RWPE1 (cell line): ENCODE measurements at regions not wholly inside any gene's neighbourhood (a gene's known extent, or its start where the extent isn't known, plus 50 kb on each side); places are given as distances from the start of the nearest gene placed in this dataset.

ENCODE experiments used
- CTCF ChIA-PET: fragments of 350-600 bp; sonication (Branson Sonifier 250); formaldehyde crosslinking; extraction: SDS; loops from one replicate; lab custom pipeline; 2021; lab: Yijun Ruan, JAX
- POLR2A ChIA-PET: fragments of 400-600 bp; formaldehyde crosslinking; extraction: SDS; loops from one replicate; lab custom pipeline; 2020; ENCODE audit warnings: antibody characterized with exemption; ENCODE audit not compliant: low non-redundant PET; lab: Yijun Ruan, JAX
- DNase-seq: peaks from one replicate; pipeline ENCODE4 v3.0.0; 2012; ENCODE audit warnings: low spot score
- H3K27ac ChIP-seq: fragments of 450-650 bp; 2 replicates; pipeline ENCODE4 v1.5.1; 2017
- CTCF ChIP-seq: fragments of 450-650 bp; conservative IDR thresholded peaks from 2 replicates; pipeline ENCODE4 v1.5.1; 2017; ENCODE audit warnings: low read depth, mild to moderate bottlenecking

DNA sequence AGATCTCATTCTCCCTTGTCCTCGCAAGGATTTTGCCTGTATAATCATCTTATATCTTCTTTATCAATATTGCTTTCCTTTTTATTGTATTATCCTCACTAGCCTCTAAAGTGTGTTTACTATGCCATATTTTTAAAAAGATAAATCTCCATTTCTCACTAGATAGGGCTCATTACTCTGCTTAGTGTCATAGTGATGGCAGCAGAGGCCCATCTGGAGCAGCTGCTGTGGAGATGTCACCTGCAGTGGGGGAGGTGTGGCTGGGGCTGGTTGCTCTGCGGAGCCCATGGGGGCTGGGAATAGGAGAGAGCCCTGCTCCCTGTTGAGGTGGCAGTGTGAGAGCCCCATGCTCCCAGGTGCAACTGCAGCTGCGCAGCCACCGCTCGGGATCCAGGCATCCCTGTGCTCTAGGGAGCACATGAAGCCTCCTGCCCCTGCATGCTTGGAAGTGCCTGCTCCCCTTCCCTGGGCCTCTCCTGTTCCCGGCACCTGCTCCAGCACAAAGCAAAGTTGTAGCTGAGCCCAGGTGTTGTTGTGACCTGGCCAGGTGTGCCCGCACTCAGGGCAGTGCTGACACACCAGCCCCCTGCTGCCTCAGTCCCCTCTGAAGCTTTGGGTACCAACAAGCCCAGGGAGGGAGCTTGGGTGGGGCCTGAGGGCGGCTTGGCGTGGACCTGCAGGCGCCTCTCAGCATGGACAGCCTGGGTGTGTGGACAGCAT is 144.6 kb upstream of the MRPS30 start:
- no peak for TF ChIP-seq CTCF
- DNase-seq = no peak
- CTCF ChIA-PET = no interaction called here
- POLR2A ChIA-PET = no interaction called here
- no peak overlapping the region for H3K27ac ChIP-seq

DNA sequence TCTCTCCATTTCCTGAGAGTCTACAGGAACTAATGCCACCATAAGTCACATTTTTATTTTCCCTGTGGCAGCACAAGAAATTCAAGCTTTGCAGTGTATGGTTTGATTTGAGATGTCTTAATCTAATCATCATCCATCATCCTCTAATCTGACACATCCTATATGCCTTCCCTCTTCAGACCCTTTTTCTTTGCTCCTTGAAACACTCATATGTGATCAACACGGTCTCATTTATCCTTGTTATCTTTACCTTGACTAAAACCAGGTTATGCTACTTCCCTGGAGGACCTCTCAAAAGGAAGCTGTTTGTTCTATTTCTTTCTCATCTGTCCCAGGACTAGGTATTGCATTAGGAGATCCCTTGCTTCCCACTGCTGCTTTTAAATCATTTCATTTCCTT is 146.9 kb upstream of the MRPS30 start:
- no peak for TF ChIP-seq CTCF
- CTCF ChIA-PET = interaction anchor here (0.7 kb wide), 1 partner anchor 21 kb away, joined by 4 read pairs; no protein-coding TSS in a partner anchor
- POLR2A ChIA-PET = no interaction called here
- no peak for DNase-seq
- no peak overlapping the region for H3K27ac ChIP-seq

DNA sequence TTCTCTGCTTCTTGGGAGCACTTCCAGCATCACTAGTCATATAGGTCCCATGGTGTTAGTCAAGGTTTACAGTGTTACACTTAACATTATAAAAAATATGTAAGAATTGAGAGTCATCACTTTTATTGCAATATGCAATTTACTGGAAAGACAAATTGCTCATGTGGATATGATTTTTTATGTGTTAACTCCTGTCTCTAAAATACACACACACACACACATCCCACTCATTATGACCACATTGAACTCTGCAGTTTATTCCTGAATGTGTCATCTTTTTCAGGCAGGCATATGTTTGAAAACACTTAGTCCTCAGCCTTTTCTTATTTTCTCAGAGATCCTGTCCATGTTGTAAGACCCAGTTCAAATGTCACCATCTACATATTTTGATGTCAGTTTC is 148.5 kb upstream of the MRPS30 start:
- H3K27ac ChIP-seq = no peak overlapping the region
- no peak for TF ChIP-seq CTCF
- POLR2A ChIA-PET = no interaction called here
- no peak for DNase-seq
- CTCF ChIA-PET = no interaction called here

DNA sequence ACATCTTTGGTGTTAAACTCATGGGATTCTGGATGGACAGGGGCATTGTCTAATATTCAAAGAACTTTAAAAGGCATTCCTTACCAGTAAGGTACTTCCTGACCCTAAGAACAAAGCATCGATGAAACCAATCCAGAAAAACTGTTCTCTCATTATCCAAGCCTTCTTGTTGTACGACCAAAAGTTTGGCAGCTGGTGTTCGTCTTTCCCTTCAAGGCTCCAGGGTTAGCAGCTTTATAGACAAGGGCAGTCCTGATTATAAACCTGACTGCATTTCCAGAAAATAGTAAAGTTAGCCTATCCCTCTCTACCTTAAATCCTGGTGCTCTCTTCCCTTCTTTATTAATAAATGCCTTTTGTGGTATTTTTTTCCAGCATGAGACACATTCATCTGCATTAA is 149.4 kb upstream of the MRPS30 start:
- POLR2A ChIA-PET = no interaction called here
- H3K27ac ChIP-seq = no peak overlapping the region

DNA sequence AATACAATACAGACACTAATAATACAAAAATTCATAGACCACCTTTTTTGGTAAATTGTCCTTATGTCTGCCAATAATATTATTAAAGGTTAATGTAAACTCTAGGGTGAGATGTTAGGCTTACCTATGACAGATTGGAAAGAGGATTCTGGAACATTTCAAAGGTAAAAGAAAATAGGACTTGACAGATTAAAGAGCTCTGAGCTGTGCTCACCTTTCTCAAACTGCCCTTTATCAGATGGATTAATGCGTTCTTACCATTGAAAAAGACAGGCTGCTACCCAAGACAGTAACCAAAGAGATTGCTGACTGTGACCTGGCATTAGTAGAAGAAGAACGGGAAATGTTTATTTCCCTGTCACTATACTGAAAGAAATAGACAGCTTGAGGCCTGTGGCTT is 156.1 kb upstream of the MRPS30 start:
- POLR2A ChIA-PET = no interaction called here
- no peak overlapping the region for H3K27ac ChIP-seq
- no peak for DNase-seq
- TF ChIP-seq CTCF = no peak
- CTCF ChIA-PET = no interaction called here

More for the DNA sequence above, 149.4 kb upstream of the MRPS30 start:
- TF ChIP-seq CTCF = no peak
- no peak for DNase-seq
- CTCF ChIA-PET = no interaction called here

- DNase-seq = no peak
- ChIA-PET POLR2A (no interaction called here), CTCF (no interaction called here)
- no peak for TF ChIP-seq CTCF
- no peak overlapping the region for H3K27ac ChIP-seq
These were observed 162.7 kb upstream of the MRPS30 start for GRCh38 chr5:44646016-44646415.
